KMS-11 (cell line): ENCODE measurements at regions not wholly inside any gene's neighbourhood (a gene's known extent, or its start where the extent isn't known, plus 50 kb on each side); places are given as distances from the start of the nearest gene placed in this dataset.
"Not testable (repeated sequence)": the region's sequence is repeated elsewhere in the genome, so short reads cannot be mapped to it uniquely, and the experiment has no call there.

Source experiments
- H2AFZ ChIP-seq: fragments of 200-600 bp; sonication (generic); 2 replicates; pipeline ENCODE4 v1.6.1; 2016; ENCODE audit warnings: antibody characterized with exemption, mixed run types, low read depth
- H3K27ac ChIP-seq: fragments of 200-600 bp; sonication (generic); 2 replicates; pipeline ENCODE4 v1.6.1; 2016; ENCODE audit warnings: mild to moderate bottlenecking, mixed run types
- H3K27me3 ChIP-seq: fragments of 200-600 bp; sonication (generic); 2 replicates; pipeline ENCODE4 v1.6.1; 2017; ENCODE audit warnings: mild to moderate bottlenecking, low read depth, mixed run types, moderate library complexity; ENCODE audit not compliant: insufficient read depth
- H3K36me3 ChIP-seq: fragments of 200-600 bp; sonication (generic); 2 replicates; pipeline ENCODE4 v1.6.1; 2017; ENCODE audit warnings: mild to moderate bottlenecking, mixed run types; ENCODE audit not compliant: insufficient read depth
- H3K4me1 ChIP-seq: fragments of 200-600 bp; sonication (generic); 2 replicates; pipeline ENCODE4 v1.6.1; 2016; ENCODE audit warnings: mild to moderate bottlenecking, low read depth, mixed run types; ENCODE audit not compliant: poor library complexity, severe bottlenecking
- H3K4me2 ChIP-seq: fragments of 200-600 bp; sonication (generic); 2 replicates; pipeline ENCODE4 v1.7.0; 2016; ENCODE audit warnings: mild to moderate bottlenecking, mixed run types
- H3K4me3 ChIP-seq: fragments of 200-600 bp; sonication (generic); IDR thresholded peaks from 2 replicates; pipeline ENCODE4 v1.6.1; 2017; ENCODE audit warnings: low read depth, low read length, mixed read lengths; ENCODE audit not compliant: insufficient read depth
- H3K79me2 ChIP-seq: fragments of 200-600 bp; sonication (generic); 2 replicates; pipeline ENCODE4 v1.6.1; 2016; ENCODE audit warnings: low read depth, mixed run types; ENCODE audit not compliant: insufficient read depth
- H3K9ac ChIP-seq: fragments of 200-600 bp; sonication (generic); 2 replicates; pipeline ENCODE4 v1.6.1; 2016; ENCODE audit warnings: mild to moderate bottlenecking, mixed run types
- H4K20me1 ChIP-seq: fragments of 200-600 bp; sonication (generic); 2 replicates; pipeline ENCODE4 v1.6.1; 2016; ENCODE audit warnings: mild to moderate bottlenecking, mixed run types; ENCODE audit not compliant: insufficient read depth
- TF ChIP-seq, protein P1 (sequence below): fragments of 200-600 bp; sonication (generic); conservative IDR thresholded peaks from 2 replicates; pipeline ENCODE4 v1.6.1; 2017; ENCODE audit warnings: low read depth, mild to moderate bottlenecking, antibody characterized with exemption, low read length, moderate library complexity, mixed read lengths

DNA sequence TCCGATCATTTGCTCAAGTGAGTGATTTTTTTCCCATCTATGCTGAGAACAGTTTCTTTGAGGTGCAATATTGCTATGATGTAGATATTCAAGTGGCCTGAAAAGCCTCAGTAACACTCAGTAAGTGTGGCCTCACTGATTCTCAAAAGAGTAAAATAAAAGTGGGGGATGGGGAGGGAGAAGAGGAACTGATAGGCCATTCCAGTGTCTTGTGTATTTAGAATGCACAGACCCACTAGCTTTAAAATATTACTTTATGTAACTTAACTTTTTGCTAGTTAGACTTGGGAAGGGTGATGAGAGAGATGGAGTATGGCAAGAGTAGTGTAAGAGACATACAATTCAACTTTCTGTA lies 79.5 kb upstream of the ZNF608 start:
- no peak overlapping the region for H3K9ac ChIP-seq
- no peaks in the 10 kb centered on the region for H3K4me1 ChIP-seq
- no peak overlapping the region for H3K4me2 ChIP-seq
- H4K20me1 ChIP-seq, result no peaks in the 10 kb centered on the region
- H2AFZ ChIP-seq, result no peak overlapping the region
- H3K4me3 ChIP-seq, result no peak overlapping the region
- TF ChIP-seq, protein P1, sequence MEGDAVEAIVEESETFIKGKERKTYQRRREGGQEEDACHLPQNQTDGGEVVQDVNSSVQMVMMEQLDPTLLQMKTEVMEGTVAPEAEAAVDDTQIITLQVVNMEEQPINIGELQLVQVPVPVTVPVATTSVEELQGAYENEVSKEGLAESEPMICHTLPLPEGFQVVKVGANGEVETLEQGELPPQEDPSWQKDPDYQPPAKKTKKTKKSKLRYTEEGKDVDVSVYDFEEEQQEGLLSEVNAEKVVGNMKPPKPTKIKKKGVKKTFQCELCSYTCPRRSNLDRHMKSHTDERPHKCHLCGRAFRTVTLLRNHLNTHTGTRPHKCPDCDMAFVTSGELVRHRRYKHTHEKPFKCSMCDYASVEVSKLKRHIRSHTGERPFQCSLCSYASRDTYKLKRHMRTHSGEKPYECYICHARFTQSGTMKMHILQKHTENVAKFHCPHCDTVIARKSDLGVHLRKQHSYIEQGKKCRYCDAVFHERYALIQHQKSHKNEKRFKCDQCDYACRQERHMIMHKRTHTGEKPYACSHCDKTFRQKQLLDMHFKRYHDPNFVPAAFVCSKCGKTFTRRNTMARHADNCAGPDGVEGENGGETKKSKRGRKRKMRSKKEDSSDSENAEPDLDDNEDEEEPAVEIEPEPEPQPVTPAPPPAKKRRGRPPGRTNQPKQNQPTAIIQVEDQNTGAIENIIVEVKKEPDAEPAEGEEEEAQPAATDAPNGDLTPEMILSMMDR, result no peak
- no peaks in the 10 kb centered on the region for H3K36me3 ChIP-seq
- H3K79me2 ChIP-seq, result no peaks in the 10 kb centered on the region
- H3K27ac ChIP-seq, result no peak overlapping the region
- H3K27me3 ChIP-seq, result no peaks in the 10 kb centered on the region

DNA sequence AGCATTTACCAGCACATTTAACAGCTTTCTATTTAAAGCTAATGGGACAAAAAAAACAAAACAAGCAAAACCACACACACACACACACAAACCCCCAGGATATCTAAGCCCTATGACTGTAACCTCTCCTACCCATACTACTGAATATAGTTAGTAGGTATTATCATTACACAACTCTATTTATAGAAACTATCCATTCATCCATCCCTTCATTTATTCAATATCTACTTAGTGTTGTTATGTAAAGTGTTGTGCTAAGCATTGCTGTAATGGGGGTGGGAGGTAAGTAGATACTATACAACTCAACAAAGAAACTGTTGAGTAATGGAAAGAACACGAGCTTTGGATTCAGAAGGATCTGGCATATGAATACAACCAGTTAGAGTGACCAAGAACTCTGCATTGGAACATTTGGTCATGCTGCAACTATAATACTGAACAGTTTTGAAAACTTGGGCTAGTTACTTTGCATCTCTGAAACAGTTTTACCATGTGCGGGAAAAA lies 82.3 kb upstream of the ZNF608 start:
- TF ChIP-seq, protein P1, result no peak
- H3K9ac ChIP-seq, result no peak overlapping the region
- no peaks in the 10 kb centered on the region for H4K20me1 ChIP-seq
- H3K36me3 ChIP-seq, result no peaks in the 10 kb centered on the region
- no peak overlapping the region for H3K27ac ChIP-seq
- H3K4me1 ChIP-seq, result no peaks in the 10 kb centered on the region
- no peak overlapping the region for H2AFZ ChIP-seq
- H3K79me2 ChIP-seq, result no peaks in the 10 kb centered on the region
- H3K4me3 ChIP-seq, result no peak overlapping the region
- no peak overlapping the region for H3K4me2 ChIP-seq
- no peaks in the 10 kb centered on the region for H3K27me3 ChIP-seq

DNA sequence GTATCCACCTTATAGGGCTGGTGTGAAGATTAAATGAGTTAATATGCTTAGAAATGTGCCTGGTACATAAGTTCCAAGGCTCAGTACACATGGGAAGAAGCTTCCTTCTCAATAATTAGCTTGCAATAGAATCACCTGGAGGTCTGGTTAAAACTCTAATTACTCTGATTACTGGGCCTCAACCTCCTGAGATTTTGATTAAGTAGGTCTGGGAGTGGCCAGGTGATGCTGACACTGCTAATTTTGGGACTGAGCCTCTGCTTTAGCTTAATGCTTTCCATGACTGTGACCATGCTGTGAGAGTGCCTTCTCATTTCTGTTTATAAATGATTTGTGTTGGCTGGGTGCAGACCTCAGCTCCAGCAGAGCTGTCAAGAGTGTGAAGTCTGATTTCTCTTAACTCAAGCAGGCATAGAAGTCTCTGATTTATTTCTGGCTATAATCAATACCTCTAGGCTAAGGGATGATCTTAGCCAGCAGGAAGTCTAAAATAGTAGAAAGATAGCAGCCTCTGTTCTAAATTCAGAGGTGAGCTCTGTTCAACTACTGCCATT lies 85.3 kb upstream of the ZNF608 start:
- TF ChIP-seq, protein P1, result no peak
- Histone ChIP-seq H2AFZ (no peak overlapping the region), H3K4me2 (no peak overlapping the region), H3K4me3 (no peak overlapping the region), H3K9ac (no peak overlapping the region), H3K36me3 (no peaks in the 10 kb centered on the region), H4K20me1 (no peaks in the 10 kb centered on the region), H3K27me3 (no peaks in the 10 kb centered on the region), H3K79me2 (no peaks in the 10 kb centered on the region), H3K4me1 (no peaks in the 10 kb centered on the region), H3K27ac (no peak overlapping the region)

DNA sequence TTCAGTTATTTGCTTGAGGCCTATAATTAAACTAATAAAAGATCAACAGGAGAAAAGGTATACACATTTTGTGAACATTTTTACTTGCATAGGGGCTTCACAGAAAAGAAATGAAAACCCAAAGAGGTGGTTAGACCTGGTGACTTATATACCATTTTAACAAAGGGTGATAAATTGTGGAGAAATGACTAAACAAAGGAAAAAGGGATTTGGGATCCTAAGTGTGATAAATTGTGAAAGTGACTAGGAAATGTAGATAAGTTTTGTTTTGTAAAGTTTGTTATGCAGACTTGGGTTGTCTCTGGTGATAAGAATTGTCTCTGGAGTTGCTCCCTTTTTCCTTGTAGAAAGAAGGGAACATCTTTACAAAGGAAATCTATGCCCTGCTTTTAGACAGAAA lies 86.1 kb upstream of the ZNF608 start:
- H4K20me1 ChIP-seq, result no peaks in the 10 kb centered on the region
- no peak overlapping the region for H2AFZ ChIP-seq
- no peak overlapping the region for H3K4me3 ChIP-seq

DNA sequence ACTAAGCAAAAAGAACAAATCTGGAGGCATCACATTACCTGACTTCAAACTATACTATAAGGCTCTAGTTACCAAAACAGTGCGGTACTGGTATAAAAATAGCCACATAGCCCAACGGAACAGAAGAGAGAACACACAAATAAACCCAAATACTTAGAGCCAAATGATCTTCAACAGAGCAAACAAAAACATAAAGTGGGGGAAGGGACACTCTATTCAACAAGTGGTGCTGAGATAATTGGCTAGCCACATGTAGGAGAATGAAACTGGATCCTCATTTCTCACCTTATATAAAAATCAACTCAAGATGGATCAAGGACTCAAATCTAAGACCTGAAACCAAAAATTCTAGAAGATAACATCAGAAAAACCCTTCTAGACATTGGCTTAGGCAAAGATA lies 89.9 kb upstream of the ZNF608 start:
- not testable (repeated sequence) for H3K9ac ChIP-seq, H2AFZ ChIP-seq, H4K20me1 ChIP-seq, H3K27ac ChIP-seq, H3K36me3 ChIP-seq, H3K4me2 ChIP-seq, H3K4me3 ChIP-seq, H3K27me3 ChIP-seq, H3K79me2 ChIP-seq, H3K4me1 ChIP-seq

More for the DNA sequence above, 86.1 kb upstream of the ZNF608 start:
- no peaks in the 10 kb centered on the region for H3K27me3 ChIP-seq
- TF ChIP-seq, protein P1, result no peak
- H3K4me1 ChIP-seq, result no peaks in the 10 kb centered on the region
- no peaks in the 10 kb centered on the region for H3K79me2 ChIP-seq
- H3K27ac ChIP-seq, result no peak overlapping the region
- no peak overlapping the region for H3K9ac ChIP-seq
- H3K4me2 ChIP-seq, result no peak overlapping the region
- no peaks in the 10 kb centered on the region for H3K36me3 ChIP-seq
